Activated gamma-delta T cell treated with anti-CD3 and anti-CD28 coated beads, Interleukin-2, amount 50 U/mL, for 16 hours (primary cell): ENCODE measurements at regions not wholly inside any gene's neighbourhood (a gene's known extent, or its start where the extent isn't known, plus 50 kb on each side); places are given as distances from the start of the nearest gene placed in this dataset.
"Not testable (repeated sequence)": the region's sequence is repeated elsewhere in the genome, so short reads cannot be mapped to it uniquely, and the experiment has no call there.

Experiments
- DNase-seq: peaks from one replicate; pipeline ENCODE4 v3.0.0-alpha.2; 2020; ENCODE audit warnings: low read depth

DNA sequence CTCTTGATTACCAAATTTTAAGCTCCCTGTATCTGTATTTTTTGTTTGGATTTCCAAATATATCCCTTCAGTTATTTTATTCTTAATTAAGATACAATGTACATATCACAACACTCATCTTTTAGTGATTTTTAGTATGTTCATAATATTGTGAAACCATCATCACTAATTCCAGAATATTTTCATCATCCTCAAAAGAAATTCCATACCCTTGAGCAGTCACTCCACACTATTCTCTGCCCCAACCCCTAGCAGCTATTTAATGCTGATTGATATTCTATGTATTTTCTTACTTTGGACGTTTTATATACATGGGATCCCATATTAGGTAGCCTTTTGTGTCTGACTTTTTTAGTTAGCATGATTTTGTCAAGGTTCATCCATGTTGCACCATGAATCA, 127.4 kb upstream of the SLC8A1 start:
- no peak for DNase-seq

DNA sequence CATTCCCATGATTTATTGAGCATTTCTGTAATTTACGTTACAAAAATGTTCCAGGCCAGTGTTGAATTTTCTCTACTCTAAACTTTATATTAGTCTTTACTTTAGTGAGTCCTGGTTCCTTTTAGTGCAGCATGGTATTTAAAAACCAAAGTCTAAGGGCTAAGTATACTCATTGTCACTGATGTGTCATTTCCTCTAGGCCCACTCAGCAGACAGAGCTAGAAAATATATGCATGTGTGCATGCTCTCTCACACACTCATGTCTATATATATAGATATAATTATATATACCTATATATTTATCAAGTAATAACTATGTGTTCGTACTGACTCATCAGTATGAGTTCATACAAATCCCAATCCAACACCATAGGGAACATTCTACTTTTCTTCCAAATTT, 132.5 kb upstream of the SLC8A1 start:
- no peak for DNase-seq

GRCh38 chr2:40591774-40592173, 139.9 kb upstream of the SLC8A1 start:
- DNase-seq: no peak

DNA sequence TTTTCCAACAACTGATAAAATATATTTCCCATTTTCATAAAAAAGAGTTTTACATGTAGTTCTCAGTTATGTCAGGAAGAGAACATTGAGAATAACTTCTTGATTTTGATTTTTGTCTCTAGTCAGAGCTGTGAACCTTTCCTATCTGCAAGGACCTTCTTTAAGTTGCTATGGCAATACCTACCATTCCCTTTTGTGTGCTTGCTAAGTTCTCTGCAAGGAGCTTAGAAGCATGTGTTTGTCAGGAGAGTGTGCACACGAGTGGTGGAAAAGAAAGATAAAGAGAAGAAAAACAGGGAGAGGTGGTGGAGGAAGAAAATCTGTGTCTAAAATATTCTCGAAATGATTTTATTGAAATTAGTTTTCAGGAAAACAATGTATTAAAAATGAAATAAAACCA, 140.3 kb upstream of the SLC8A1 start:
- DNase-seq: no peak

DNA sequence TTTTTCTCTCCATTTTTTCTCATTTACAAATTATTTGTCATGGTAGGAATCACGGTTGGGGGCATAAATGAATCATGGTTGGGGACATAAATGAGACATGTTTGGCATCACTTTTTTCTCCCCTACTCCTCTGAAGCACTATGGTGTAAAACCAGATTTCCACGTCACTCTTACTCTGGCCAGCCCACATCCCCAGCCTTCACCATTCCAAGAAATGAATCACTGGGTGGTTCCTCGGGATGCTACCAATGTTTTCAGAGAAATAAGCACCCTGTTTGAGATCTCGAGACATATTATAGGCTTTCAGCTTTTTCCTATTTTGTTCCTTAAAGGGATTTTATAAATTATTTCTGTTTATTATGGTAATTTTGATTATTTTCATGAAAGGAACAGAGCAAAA, 155.0 kb upstream of the SLC8A1 start:
- no peak for DNase-seq

DNA sequence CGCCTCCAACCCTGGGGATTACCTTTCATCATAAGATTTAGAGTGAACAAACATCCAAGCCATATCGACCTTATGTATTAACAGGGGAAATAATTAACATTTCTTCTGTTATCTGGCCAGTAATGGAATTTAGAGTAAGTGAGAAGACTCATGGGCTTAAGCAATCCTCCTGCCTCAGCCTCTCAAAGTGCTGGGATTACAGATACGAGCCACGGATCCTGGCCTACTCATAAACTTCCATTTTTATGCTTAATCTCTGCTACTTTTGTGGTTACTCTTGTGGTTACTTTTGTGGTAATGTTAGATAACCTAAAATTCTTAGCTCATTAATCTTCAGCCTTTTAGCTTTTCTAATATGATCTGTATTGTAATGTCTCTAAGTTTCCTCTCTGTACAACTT, 159.3 kb upstream of the SLC8A1 start:
- DNase-seq: no peak

DNA sequence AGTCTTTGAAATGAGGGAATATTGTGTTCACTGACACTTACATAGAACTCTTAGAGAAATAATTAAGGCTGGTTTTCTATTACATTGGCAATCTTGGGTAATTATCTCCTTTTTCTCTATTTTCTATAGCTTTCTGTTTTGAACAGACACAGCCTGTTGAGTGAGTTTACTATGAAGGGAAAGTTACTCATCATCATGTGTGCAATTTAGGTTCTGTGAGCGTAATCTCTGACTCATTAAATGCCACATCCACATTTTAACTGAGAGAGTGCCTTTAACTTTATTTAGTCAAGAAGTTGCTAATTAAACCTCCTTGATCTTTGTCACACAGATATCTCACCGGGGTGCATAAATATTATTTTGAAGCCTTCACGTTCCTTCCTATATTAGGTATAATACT, 174.0 kb upstream of the SLC8A1 start:
- DNase-seq: no peak

- DNase-seq: no peak
Measured at GRCh38 chr2:40628556-40628955, 176.7 kb upstream of the SLC8A1 start.

DNA sequence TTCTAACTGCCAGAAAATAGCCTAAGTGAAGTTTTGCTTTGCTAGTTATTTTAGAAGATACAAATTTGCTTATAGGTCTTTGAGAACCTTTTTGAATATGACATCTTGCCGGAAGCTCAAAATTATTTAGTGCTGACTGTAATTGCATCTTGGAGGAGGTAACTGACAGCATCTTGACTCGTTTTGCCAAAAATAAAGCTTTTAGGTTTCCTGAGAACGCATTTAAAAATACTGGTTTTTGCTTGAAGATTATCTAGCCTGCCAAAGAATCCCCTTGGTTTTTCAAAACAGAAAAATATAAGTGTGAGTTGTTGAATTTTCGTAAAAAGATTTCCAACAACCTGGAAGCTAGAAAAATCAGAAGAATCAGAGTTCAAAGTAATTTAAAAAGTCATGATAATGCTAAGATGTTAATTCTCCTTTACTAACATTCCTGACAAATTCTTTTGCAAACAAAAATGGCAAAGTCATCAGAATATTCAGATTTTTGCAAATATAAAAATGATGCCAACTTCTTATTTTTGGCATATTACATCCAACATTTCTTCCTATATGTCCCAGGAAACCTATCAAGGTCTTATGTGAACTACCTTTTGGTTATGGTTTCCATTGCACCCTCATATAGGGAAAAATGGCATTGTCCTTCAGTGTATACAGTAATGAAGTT, 178.0 kb upstream of the SLC8A1 start:
- no peak for DNase-seq

DNA sequence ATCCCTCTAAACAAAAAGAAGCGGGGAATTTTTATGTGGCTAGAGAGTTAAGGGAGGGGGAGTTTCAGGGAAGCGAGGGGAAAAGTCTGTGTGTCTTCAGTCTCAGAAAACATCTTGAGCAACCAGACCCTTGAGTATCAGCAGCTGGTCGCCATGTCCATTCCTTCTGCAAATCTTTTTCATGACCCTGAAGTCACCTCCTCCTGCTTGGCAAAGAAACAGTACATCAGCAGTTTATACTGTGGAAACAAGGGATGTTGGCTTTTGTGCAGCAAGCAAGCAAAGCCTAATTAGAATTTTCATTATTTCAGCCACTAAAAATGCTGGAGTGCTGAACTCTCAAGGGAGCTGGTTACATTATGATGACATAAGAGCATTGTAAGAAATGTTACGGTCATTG, 187.4 kb upstream of the SLC8A1 start:
- no peak for DNase-seq

GRCh38 chr2:40642237-40642636, 190.3 kb upstream of the SLC8A1 start:
- no peak for DNase-seq

DNA sequence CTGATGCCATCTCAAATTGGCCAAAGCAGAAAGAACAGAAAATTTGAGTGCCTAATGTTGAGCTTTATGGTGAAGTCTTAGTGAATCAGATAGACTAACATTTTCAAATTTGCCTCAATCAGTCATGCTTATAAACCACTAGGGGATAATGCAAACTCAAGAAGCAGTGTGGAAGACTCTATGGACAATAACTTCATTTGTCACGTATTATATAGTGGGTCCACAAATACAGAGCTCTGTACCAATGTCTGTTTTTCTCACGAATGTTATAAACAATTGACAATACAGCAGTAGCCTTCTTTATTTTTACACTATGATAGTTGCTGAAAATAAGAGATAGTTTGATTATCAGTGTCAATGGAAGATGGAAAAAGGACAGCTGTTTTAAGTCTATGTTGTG, 190.8 kb upstream of the SLC8A1 start:
- DNase-seq: no peak

DNA sequence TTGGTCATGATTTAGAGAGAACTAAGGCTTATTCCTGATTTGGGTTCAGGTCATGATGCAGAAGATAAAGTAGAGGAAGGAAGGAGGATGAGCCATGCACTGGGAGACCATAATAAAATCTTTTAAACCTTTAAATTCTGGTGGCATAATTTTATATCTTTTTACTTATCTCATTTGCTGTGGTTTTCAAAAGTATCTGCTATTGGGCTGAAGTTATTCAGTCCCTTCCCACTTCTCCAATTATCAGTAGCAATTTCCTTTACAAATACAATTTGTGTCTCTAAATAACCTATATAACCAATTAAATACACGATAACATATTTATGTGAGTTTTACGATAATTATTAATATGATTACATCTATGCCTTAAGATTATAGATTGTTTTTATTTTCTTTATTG, 194.8 kb upstream of the SLC8A1 start:
- DNase-seq: no peak

- DNase-seq: no peak
Measured at GRCh38 chr2:40652155-40652554, 200.3 kb upstream of the SLC8A1 start.

GRCh38 chr2:40653829-40654228, 201.9 kb upstream of the SLC8A1 start:
- DNase-seq: no peak

- no peak for DNase-seq
Measured at GRCh38 chr2:40654346-40654745, 202.5 kb upstream of the SLC8A1 start.

DNA sequence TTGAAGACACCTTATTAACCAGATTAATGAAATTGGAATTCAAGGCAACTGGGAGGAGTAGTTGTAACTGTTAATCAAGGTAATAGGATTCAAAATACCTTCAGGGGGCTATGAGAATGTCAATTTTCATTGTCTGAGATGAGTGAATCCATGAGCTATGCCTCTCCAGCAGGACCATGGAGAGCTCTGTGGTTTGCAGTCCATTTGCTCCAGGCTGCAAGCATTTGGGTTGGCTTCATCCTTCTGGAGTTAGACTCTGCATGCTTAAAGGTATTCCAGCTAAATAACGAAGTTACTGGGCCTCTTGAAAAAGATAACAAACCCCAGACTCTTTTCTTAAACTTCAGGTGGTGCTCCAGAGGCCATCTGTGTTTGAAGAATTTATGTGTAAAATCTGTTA, 207.1 kb upstream of the SLC8A1 start:
- DNase-seq: no peak

GRCh38 chr2:40665493-40666232, 213.8 kb upstream of the SLC8A1 start:
- no peak for DNase-seq

DNA sequence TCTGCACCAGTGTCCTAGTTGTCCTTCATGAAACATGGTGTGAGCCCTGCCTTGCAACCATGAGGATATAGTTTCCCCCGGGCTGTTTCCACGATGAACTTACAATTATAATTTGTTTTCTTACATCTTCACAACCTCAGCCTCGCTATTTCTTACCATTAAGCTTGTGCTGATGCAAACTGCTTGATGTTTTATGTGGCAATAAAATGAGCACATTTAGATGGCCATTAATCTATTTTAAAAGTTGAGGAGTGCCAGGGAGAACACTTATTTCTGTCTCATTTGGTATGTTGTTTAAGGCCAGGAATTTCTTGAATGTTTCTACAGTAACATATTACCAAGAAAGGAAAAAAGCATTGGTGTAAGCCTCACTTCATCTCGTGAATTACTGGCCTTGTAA, 214.5 kb upstream of the SLC8A1 start:
- DNase-seq: no peak

GRCh38 chr2:40668425-40668824, 216.5 kb upstream of the SLC8A1 start:
- no peak for DNase-seq

DNA sequence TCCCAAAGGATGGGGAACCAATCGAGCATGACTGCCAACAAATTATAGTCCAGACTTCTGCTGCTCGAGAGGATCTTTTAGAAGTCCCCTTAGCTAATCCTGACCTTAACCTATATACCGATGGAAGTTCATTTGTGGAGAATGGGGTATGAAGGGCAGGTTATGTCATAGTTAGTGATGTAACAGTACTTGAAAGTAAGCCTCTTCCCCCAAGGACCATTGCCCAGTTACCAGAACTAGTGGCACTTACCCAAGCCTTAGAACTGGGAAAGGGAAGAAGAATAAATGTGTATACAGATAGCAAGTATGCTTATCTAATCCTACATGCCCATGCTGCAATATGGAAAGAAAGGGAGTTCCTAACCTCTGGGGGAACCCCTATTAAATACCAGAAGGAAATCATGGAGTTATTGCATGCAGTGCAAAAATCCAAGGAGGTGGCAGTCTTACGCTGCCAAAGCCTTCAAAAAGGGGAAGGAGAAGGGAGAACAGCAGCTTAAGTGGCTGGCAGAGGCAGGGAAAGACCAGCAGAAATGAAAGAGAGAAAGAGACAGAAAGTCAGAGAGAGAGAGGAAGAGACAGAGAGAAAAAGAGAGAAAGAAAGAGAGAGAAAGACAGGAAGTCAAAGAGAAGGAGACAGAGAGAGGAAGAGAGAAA, 224.4 kb upstream of the SLC8A1 start:
- DNase-seq: not testable (repeated sequence)

DNA sequence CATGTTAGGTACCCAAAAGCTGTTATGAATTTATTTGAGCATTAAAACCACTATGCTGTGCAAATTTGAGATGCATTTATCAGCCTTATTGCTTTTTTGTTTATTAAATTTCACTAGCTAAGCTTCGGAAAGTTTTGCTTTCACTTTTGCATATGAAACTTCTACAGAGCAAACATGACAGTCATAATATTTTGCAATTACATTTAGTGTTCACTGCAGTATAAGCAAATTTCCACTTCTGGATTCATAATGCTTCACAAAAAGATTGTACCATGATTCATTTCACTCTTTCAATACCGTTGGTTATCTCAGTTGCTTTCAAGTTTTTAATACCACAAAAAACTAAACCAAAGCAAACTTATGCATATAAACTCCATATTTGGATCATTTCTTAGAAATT, 228.7 kb upstream of the SLC8A1 start:
- no peak for DNase-seq

DNA sequence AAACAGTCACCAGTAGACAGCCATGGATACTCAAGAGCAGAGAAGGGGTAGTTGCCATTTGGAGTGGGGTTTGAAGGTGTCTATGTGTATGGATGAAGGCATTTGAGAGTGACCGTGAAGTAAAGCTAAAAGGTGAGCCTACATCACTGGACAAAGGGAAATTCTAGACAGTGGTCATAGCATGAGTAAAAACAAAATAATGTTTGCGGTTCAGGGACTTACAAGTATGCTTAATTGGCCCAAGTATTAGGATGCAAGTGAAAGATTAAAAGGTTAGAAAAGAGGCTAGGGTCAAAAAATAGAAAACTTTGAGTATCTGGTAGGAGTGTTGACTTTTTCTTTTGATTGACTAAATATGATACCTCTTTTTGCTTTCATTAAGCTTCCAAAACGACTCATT, 238.1 kb upstream of the SLC8A1 start:
- DNase-seq: no peak

GRCh38 chr2:40690525-40690924, 238.6 kb upstream of the SLC8A1 start:
- DNase-seq: no peak
